H1 (cell line): ENCODE measurements at regions not wholly inside any gene's neighbourhood (a gene's known extent, or its start where the extent isn't known, plus 50 kb on each side); places are given as distances from the start of the nearest gene placed in this dataset.

Experiments
- CTCF ChIA-PET: fragments of 300-600 bp; sonication (Branson Sonifier 250); formaldehyde crosslinking; loops from one replicate; lab custom pipeline; 2021; ENCODE audit not compliant: partially characterized antibody; lab: Charles Lee
- POLR2A ChIA-PET: fragments of 300-600 bp; sonication (Branson Sonifier 250); formaldehyde crosslinking; loops from one replicate; lab custom pipeline; 2021; ENCODE audit warnings: inconsistent platforms; ENCODE audit not compliant: partially characterized antibody; lab: Charles Lee
- DNase-seq, 2 experiments: peaks; one replicate each; pipeline versions ENCODE4 v3.0.0 to v3.0.0-alpha.2; 2010 to 2022; ENCODE audit warnings: low spot score in 2 of 2, low read depth in 1 of 2, mixed read lengths in 1 of 2
- FAIRE-seq: peaks from 2 replicates; lab custom pipeline; 2011; peaks lifted over from hg19 to GRCh38; lab: Jason Lieb, UNC
- H2AFZ ChIP-seq: 2 replicates; pipeline ENCODE4 v1.8.1; 2012; ENCODE audit warnings: low read length, inconsistent platforms
- H2AK5ac ChIP-seq: 2 replicates; pipeline ENCODE4 v1.6.1; 2013; ENCODE audit warnings: low read depth, low read length
- H2BK120ac ChIP-seq: replicated peaks from 2 replicates; pipeline ENCODE3; 2013; ENCODE audit warnings: low read depth, low read length, inconsistent platforms
- H2BK12ac ChIP-seq: 2 replicates; pipeline ENCODE4 v1.6.1; 2013; ENCODE audit warnings: low read depth, low read length
- H2BK15ac ChIP-seq: 2 replicates; pipeline ENCODE4 v1.6.1; 2013; ENCODE audit warnings: low read length
- H2BK20ac ChIP-seq: 2 replicates; pipeline ENCODE4 v1.6.1; 2013; ENCODE audit warnings: low read length
- H2BK5ac ChIP-seq: 2 replicates; pipeline ENCODE4 v1.6.1; 2013; ENCODE audit warnings: low read depth, low read length
- H3K14ac ChIP-seq: 2 replicates; pipeline ENCODE4 v1.6.1; 2013; ENCODE audit warnings: inconsistent platforms; ENCODE audit not compliant: insufficient read length
- H3K18ac ChIP-seq: 2 replicates; pipeline ENCODE4 v1.6.1; 2013; ENCODE audit warnings: low read length; ENCODE audit errors: extremely low read depth
- H3K23ac ChIP-seq: 2 replicates; pipeline ENCODE4 v1.6.1; 2013; ENCODE audit warnings: inconsistent platforms; ENCODE audit not compliant: insufficient read length
- H3K23me2 ChIP-seq: 2 replicates; pipeline ENCODE4 v1.6.1; 2013; ENCODE audit warnings: low read depth, low read length
- H3K27ac ChIP-seq: 2 replicates; pipeline ENCODE4 v1.6.1; 2011; ENCODE audit warnings: low read depth, low read length, inconsistent platforms
- H3K27me3 ChIP-seq, 4 experiments: replicated peaks in 1 of 4; 1 replicate in 1 of 4; 2 replicates in 3 of 4; pipeline versions ENCODE4 v1.6.1 to v1.8.1; 2011 to 2013; ENCODE audit warnings: low read length in 3 of 4, mild to moderate bottlenecking in 3 of 4, inconsistent platforms in 2 of 4, mixed read lengths in 2 of 4, moderate library complexity in 1 of 4; ENCODE audit not compliant: control insufficient read depth in 3 of 4, insufficient read depth in 3 of 4; ENCODE audit errors: extremely low read depth in 1 of 4
- H3K36me3 ChIP-seq, 4 experiments: 2 replicates each; pipeline versions ENCODE4 v1.6.1 to v1.8.1; 2011 to 2013; ENCODE audit warnings: mild to moderate bottlenecking in 4 of 4, low read length in 3 of 4, moderate library complexity in 2 of 4, control low read depth in 1 of 4, inconsistent platforms in 1 of 4; ENCODE audit not compliant: insufficient read depth in 4 of 4, control insufficient read depth in 2 of 4
- H3K4ac ChIP-seq: replicated peaks from 2 replicates; pipeline ENCODE3; 2013; ENCODE audit warnings: low read length, low read depth, mixed read lengths, inconsistent platforms; ENCODE audit not compliant: insufficient read length
- H3K4me1 ChIP-seq, 4 experiments: replicated peaks in 1 of 4; 1 replicate in 1 of 4; 2 replicates in 3 of 4; pipeline versions ENCODE4 v1.6.1 to v1.8.1; 2011 to 2013; ENCODE audit warnings: low read length in 3 of 4, inconsistent platforms in 2 of 4, mixed read lengths in 1 of 4; ENCODE audit not compliant: insufficient read depth in 4 of 4, control insufficient read depth in 3 of 4
- H3K4me2 ChIP-seq, 2 experiments: 2 replicates each; pipeline versions ENCODE4 v1.6.1 to v1.8.1; 2011 to 2013; ENCODE audit warnings: low read depth in 2 of 2, low read length in 2 of 2, control low read depth in 1 of 2, inconsistent platforms in 1 of 2, mild to moderate bottlenecking in 1 of 2; ENCODE audit not compliant: insufficient read depth in 1 of 2
- H3K4me3 ChIP-seq, 4 experiments: fragments of 200-600, 300-600 bp in 1 of 4; sonication (generic), shearing (Covaris generic), sonication (Bioruptor Twin) in 1 of 4; 2 replicates each; pipeline versions ENCODE4 v1.5.1 to v1.8.1; 2011 to 2016; ENCODE audit warnings: low read length in 4 of 4, low read depth in 3 of 4, control low read depth in 2 of 4, inconsistent platforms in 2 of 4, mild to moderate bottlenecking in 2 of 4, mixed read lengths in 1 of 4, moderate library complexity in 1 of 4; ENCODE audit not compliant: insufficient read depth in 2 of 4; ENCODE audit errors: extremely low read depth in 1 of 4
- H3K56ac ChIP-seq: replicated peaks from 2 replicates; pipeline ENCODE3; 2013; ENCODE audit warnings: low read depth, mild to moderate bottlenecking, mixed read lengths, low read length, inconsistent platforms; ENCODE audit not compliant: insufficient read length
- H3K79me1 ChIP-seq: 2 replicates; pipeline ENCODE4 v1.6.1; 2013; ENCODE audit warnings: low read depth, low read length, control low read depth
- H3K79me2 ChIP-seq, 2 experiments: 2 replicates each; pipeline versions ENCODE4 v1.6.1 to v1.8.1; 2012 to 2013; ENCODE audit warnings: low read length in 2 of 2, mild to moderate bottlenecking in 2 of 2, inconsistent platforms in 1 of 2; ENCODE audit not compliant: insufficient read depth in 2 of 2, control insufficient read depth in 1 of 2
- H3K9ac ChIP-seq, 4 experiments: replicated peaks in 1 of 4; 1 replicate in 1 of 4; 2 replicates in 3 of 4; pipeline versions ENCODE4 v1.6.1 to v1.8.1; 2011 to 2013; ENCODE audit warnings: low read depth in 3 of 4, low read length in 3 of 4, control low read depth in 2 of 4, mild to moderate bottlenecking in 2 of 4, moderate library complexity in 2 of 4, inconsistent platforms in 1 of 4; ENCODE audit errors: extremely low read depth in 1 of 4
- H3K9me3 ChIP-seq, 2 experiments: 2 replicates each; pipeline versions ENCODE4 v1.6.1 to v1.8.1; 2012 to 2013; ENCODE audit warnings: mild to moderate bottlenecking in 2 of 2, moderate library complexity in 2 of 2, control low read depth in 1 of 2, inconsistent platforms in 1 of 2, low read depth in 1 of 2, low read length in 1 of 2, mixed read lengths in 1 of 2; ENCODE audit not compliant: insufficient read depth in 2 of 2
- H4K20me1 ChIP-seq, 2 experiments: replicated peaks in 1 of 2; 2 replicates each; pipeline versions ENCODE3 to v1.8.1; 2011 to 2013; ENCODE audit warnings: inconsistent platforms in 2 of 2, low read length in 2 of 2, mild to moderate bottlenecking in 1 of 2; ENCODE audit not compliant: insufficient read depth in 2 of 2, control insufficient read depth in 1 of 2
- H4K5ac ChIP-seq: 2 replicates; pipeline ENCODE4 v1.6.1; 2013; ENCODE audit warnings: low read length, low read depth, mixed read lengths, inconsistent platforms; ENCODE audit not compliant: insufficient read length
- H4K8ac ChIP-seq: 2 replicates; pipeline ENCODE4 v1.8.0; 2013; ENCODE audit warnings: mild to moderate bottlenecking, moderate library complexity, low read length, inconsistent platforms; ENCODE audit not compliant: insufficient read depth; ENCODE audit errors: extremely low read depth
- H4K91ac ChIP-seq: replicated peaks from 2 replicates; pipeline ENCODE3; 2013; ENCODE audit warnings: low read length, mixed read lengths, inconsistent platforms; ENCODE audit not compliant: insufficient read length
- CHD1 ChIP-seq: IDR thresholded peaks from 2 replicates; pipeline ENCODE4 v1.6.1; 2012; ENCODE audit warnings: low read depth, low read length, improper control_type of control experiment
- CHD2 ChIP-seq: IDR thresholded peaks from 2 replicates; pipeline ENCODE4 v1.6.1; 2012; ENCODE audit warnings: low read length, improper control_type of control experiment
- NRF1 ChIP-seq: IDR thresholded peaks from 2 replicates; pipeline ENCODE4 v1.6.1; 2011; ENCODE audit warnings: mild to moderate bottlenecking, low read depth, low read length, improper control_type of control experiment
- POLR2AphosphoS5 ChIP-seq: IDR thresholded peaks from 2 replicates; pipeline ENCODE4 v1.6.1; 2011; ENCODE audit warnings: low read depth, low read length
- RXRA ChIP-seq: IDR thresholded peaks from 2 replicates; pipeline ENCODE4 v1.6.1; 2011; ENCODE audit warnings: low read depth, mild to moderate bottlenecking, low read length, moderate library complexity; ENCODE audit not compliant: insufficient read depth
- SAP30 ChIP-seq: fragments of 300-600 bp; sonication (generic); IDR thresholded peaks from 2 replicates; pipeline ENCODE4 v1.7.1; 2012; ENCODE audit warnings: low read length, moderate library complexity, mild to moderate bottlenecking, inconsistent platforms; ENCODE audit not compliant: insufficient read depth, insufficient replicate concordance
- SRF ChIP-seq: IDR thresholded peaks from 2 replicates; pipeline ENCODE4 v1.6.1; 2011; ENCODE audit warnings: mild to moderate bottlenecking, low read depth, low read length, moderate library complexity
- SUZ12 ChIP-seq: fragments of 200-600 bp; sonication (generic); IDR thresholded peaks from 2 replicates; pipeline ENCODE4 v1.6.1; 2012; ENCODE audit warnings: mild to moderate bottlenecking, inconsistent platforms, low read length, moderate library complexity, mixed read lengths
- ZNF274 ChIP-seq: IDR thresholded peaks from 2 replicates; pipeline ENCODE4 v1.7.0; 2012; ENCODE audit warnings: low read length, borderline replicate concordance; ENCODE audit errors: extremely low read depth
- WGBS, 2 experiments: shearing (Covaris generic) in 1 of 2; methylation state at CpG; one replicate each; pipeline versions ENCODE4 v1.1.6 to v1.1.7; 2013 to 2015; ENCODE audit warnings: low lambda C conversion rate in 2 of 2, mixed read lengths in 2 of 2, inconsistent platforms in 1 of 2, low coverage in 1 of 2, missing lambda C conversion rate in 1 of 2; ENCODE audit not compliant: insufficient replicate concordance in 2 of 2, insufficient coverage in 1 of 2, insufficient read length in 1 of 2; ENCODE audit errors: extremely low coverage in 1 of 2, missing lambda C conversion rate in 1 of 2; 5-methylcytosine and 5-hydroxymethylcytosine counted together

GRCh38 chr16:54787045-54787444, 143.6 kb upstream of the IRX5 start:
- Histone ChIP-seq H3K36me3 (no peaks in the 10 kb centered on the region), H3K9ac (no peak overlapping the region), H4K8ac (no peak overlapping the region), H2BK12ac (no peak overlapping the region), H2BK5ac (no peak overlapping the region), H3K18ac (no peak overlapping the region), H3K4me2 (no peak overlapping the region), H2BK20ac (no peak overlapping the region), H3K14ac (no peak overlapping the region), H3K79me2 (no peaks in the 10 kb centered on the region), H2AFZ (no peak overlapping the region), H3K27me3 (no peaks in the 10 kb centered on the region), H3K23ac (no peak overlapping the region), H4K5ac (no peak overlapping the region), H3K56ac (no peak overlapping the region), H4K91ac (no peak overlapping the region), H3K79me1 (no peaks in the 10 kb centered on the region), H2BK15ac (no peak overlapping the region), H3K27ac (no peak overlapping the region), H3K4me3 (no peak overlapping the region), H3K4me1 (no peaks in the 10 kb centered on the region), H3K4ac (no peak overlapping the region), H4K20me1 (no peaks in the 10 kb centered on the region), H2BK120ac (no peak overlapping the region), H3K9me3 (peaks cover 5% of the 10 kb centered on the region in 2 experiments; a peak in 2 of 4 replicates), H2AK5ac (no peak overlapping the region), H3K23me2 (no peaks in the 10 kb centered on the region)
- no peak for TF ChIP-seq RXRA
- no peak for TF ChIP-seq CHD2
- TF ChIP-seq CHD1 = no peak
- no peak for TF ChIP-seq SRF
- TF ChIP-seq NRF1 = no peak
- no peak for TF ChIP-seq ZNF274
- TF ChIP-seq POLR2AphosphoS5 = no peak
- TF ChIP-seq SUZ12 = no peak
- no peak for TF ChIP-seq SAP30
- ChIA-PET CTCF (interaction anchor here (0.6 to 0.9 kb wide), 2 partner anchors 135 to 267 kb away, joined by 3 read pairs; no protein-coding TSS in a partner anchor), POLR2A (no interaction called here)
- FAIRE-seq (no peak), DNase-seq (no peak)
- 95% methylated on average over 1 of the region's 1 CpG; no CpG with 5 or more reads in 1 of the 2 experiments for WGBS, 2 experiments
